Stimulated activated CD8-positive, alpha-beta memory T cell treated with anti-CD3 and anti-CD28 coated beads, Interleukin-2, amount 100 ng/mL, for 1 hour (primary cell): ENCODE measurements at regions not wholly inside any gene's neighbourhood (a gene's known extent, or its start where the extent isn't known, plus 50 kb on each side); places are given as distances from the start of the nearest gene placed in this dataset.
"Not testable (repeated sequence)": the region's sequence is repeated elsewhere in the genome, so short reads cannot be mapped to it uniquely, and the experiment has no call there.

Experiments used
- DNase-seq, 2 donors: peaks; one replicate each; pipeline ENCODE4 v3.0.0-alpha.2; 2020; ENCODE audit warnings: low read depth in 2 of 2

DNA sequence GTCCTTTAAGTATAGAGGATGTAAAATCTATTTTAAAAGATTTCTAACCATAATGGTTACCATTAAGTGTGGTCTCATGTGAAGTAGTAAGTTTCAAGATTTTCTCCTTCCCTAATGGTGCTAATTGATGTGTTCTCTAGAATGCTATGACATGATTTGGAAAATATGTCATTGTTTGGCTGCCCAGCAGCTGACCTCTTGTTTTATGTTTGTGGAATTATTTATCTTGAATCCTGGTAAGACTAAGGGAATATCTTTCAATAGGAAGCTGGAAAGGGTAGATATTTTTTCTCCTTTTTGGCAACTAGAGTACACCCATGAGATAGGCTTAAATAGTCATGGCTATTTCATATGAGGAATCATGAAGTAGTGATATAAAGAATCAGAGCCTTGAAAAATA, 139.8 kb upstream of the CHODL start:
- no peak for DNase-seq

DNA sequence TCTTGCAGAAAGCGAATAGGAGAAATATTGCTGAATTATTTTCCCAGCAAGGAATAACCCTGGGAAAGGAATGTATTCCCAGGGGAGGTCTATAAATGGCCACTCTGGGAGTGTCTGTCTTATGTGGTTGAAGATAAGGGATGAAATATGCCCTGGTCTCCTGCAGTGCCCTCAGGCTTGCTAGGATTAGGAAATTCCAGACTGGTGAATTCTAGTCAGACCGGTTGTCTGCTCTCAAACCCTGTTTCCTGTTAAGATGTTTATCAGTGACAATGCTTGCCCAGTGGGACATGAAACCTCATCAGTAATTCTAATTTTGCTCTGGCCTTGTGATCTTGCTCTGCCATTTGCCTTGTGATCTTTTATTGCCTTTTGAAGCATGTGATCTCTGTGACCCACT, 148.2 kb upstream of the CHODL start:
- DNase-seq = not testable (repeated sequence)

DNA sequence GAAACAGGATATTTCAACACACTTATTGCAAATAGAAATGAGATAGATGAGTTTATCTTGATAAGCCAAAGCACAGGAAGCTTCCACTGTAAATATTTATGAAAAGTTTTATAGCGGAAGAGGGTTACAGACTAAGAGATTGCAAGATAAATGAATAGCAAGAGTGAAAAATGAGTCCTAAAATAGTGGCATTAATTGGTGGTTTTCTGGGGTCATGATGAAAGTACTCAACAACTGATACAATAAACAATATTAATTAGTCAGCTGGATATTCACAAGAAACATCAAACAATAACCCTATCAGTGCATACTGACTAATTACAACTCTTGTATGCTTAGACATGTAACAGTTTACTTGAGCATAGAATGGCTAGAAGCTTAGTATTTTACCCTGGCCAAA, 154.8 kb upstream of the CHODL start:
- no peak for DNase-seq

DNA sequence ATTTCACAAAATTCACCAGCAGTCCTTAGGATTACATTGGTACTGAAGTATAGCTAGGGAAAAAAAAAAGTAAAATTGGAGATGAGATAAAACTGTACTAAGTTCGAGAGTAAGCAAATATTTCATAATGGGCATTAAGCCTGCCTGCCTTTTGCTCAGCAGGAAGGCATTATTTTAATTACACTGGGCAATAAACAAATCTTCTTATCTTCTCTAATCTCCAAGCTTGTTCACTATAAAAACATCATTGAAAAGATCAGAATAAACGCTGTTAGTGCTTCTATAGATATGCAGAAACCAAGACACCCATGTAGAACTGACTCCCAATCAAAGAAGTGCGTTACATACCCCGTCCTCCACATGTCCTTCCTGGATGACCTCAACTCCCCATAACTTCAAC, 174.2 kb upstream of the CHODL start:
- no peak for DNase-seq

DNA sequence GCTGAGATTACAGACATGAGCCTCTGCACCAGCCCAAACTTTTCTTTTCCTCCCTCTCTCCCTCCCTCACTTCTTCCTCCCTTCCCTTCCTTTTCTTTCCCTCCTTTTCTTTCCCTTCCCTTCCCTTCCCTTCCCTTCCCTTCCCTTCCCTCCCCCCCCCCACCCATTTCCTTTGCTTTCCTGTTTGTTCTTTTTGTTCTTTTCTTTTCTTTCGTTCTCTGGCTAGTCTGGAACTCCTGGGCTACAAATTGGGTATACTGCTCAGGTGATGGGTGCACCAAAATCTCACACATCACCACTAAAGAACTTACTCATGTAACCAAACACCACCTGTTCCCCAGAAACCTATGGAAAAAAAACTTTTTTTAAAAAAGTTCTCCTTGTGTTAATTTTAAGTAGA, 174.8 kb upstream of the CHODL start:
- DNase-seq = no peak

DNA sequence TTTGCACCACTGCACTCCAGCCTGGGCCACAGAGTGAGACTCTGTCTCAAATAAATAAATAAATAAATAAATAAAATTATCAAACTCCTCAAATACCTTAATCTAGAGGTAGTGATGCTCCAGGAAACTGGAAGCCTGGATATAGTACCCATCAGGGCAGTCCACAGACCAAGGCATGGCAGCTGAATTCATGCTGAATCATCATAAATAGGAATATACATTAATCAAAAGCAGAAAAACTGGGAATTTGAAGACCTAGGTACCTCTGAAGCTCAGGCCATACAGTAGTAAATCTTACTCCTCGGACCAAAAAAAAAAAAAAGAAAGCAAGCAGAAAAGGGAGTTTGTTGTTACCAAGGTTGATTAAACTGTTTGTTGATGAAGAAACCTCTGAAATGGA, 184.2 kb upstream of the CHODL start:
- DNase-seq = no peak

DNA sequence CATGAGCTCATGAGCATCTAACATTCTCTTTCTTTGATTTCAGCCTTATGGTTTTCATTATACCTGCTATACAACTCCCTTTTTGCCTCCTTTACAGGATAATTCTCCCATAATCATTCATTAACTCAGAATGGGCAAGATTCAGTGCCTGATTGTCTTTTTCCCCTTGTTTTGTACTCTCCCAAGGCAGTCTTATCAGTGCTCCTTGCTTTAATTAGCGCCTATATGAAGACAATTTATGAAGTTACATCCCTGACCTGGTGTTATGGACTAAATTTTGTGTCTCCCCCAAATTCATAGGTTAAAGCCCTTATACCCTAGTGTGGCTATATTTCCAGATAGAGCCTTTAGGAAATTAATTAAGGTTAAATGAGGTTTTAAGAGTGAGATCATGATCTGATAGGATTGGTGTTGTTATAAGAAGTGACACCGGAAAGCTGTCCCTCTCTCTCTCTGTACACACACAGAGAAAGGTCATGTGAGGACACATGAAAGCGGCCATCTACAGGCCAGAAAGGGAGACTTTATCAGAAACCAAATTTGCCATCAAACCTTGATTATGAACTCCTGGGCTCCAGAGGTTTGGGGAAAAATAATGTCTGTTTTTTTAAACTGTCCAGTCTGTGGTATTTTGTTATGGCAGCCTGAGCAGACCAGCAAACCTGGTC, 185.8 kb upstream of the CHODL start:
- DNase-seq = no peak

DNA sequence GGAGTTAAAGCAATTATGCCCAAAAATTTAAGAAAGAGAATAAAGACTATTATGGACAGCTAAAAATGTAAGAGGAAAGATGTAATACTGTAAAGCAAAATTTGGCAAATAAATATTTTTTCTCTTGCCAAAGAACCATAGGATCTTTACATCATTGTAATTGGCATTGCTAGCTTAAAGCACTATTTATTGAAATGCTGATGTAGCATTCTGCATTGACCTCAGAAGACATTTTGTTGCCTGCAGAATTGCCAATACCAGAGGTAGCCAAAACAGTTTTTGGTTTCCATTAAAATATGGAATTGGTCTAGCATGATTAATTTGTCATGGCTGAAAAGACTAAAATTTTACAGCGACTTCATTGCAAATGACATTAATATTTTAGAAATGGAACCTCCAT, 191.5 kb upstream of the CHODL start:
- DNase-seq = no peak

DNA sequence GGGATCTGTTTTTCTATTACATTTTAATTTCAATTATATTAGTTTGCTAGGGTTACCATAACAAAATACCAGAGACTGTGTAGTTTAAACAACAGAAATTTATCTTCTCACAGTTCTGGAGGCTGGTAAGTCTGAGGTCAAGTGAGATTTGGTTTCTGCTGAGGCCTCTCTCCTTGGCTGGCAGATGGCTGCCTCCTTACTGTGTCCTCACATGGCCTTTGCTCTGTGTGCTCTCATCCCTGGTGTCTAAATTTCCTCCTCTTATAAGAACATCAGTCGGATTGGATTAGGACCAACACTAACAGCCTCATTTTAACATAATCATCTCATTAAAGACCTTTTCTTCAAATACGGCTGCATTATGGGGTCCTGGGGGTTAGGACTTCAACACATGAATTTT, 195.2 kb upstream of the CHODL start:
- no peak for DNase-seq

DNA sequence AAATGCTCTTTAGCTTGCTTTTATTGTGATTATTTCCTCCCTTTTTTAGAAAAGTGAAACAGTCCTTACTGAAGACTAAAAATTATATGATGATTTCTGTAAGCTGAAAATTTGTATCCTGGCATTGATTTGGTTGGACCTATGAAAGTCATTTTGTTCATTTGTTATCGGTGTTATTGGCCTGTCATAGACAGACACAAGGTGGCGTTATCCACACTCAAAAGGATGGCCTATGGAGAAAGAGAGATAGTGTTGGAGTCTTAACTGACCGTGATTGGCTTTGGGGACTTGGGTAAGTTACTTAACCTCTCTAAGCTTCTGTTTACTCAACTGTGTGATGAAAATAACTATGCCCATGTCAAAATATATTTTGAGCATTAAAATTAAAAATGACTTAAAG, 203.6 kb upstream of the CHODL start:
- no peak for DNase-seq

DNA sequence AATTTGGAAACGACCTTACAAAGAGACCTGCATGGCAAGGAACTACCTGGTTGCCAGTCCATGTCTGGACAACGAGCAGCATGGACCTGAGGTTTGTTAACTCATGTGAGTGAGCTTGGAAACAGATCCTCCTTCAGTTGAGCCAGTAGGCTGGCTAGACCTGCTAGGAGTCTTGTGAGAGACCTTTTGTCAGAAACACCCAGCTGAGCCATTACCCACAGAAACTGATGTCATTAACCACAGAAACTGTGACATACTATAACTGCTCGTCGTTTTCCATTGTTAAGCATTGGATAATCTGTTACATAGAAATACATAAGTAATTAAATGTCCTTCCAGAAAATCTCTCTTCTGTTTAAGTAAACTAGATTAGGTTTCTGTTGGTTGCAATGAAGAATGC, 211.1 kb upstream of the C21orf91 start:
- no peak for DNase-seq

DNA sequence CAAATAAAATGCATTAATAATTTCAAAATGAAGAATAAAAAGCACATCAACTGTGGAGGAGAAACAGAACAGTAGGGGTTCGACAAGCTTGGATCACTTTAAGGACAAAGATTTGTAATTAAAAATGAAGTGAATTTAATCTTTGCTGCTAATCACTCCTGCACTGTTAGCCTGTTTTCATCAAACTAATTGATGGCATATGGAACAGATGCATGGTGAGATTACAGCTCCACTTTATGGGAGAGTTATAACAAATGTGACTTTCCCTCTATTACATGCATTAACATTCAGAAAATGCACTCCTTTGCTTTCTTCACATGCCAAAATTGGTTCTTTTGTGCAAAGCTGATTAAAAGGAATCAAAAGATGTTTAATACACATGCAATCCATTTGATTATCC, 207.2 kb upstream of the C21orf91 start:
- no peak for DNase-seq

DNA sequence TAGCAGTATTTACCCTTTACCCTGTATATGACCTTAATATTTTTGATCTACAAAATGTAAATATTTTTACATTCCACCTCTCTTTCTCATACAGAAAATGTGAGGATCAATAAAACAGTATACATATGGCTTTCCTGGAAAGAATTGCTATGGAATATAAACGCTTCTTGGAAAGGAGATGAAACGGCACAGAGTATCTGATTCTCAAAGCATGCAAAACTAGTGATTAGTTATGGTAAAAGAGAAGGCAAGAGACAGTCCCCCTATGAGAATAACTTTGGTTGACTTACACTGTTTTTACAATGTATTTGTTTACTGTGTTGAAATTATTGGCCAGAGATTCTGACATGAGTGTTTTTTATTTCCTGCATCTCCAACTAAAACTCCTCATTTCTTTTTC, 204.6 kb upstream of the C21orf91 start:
- no peak for DNase-seq

DNA sequence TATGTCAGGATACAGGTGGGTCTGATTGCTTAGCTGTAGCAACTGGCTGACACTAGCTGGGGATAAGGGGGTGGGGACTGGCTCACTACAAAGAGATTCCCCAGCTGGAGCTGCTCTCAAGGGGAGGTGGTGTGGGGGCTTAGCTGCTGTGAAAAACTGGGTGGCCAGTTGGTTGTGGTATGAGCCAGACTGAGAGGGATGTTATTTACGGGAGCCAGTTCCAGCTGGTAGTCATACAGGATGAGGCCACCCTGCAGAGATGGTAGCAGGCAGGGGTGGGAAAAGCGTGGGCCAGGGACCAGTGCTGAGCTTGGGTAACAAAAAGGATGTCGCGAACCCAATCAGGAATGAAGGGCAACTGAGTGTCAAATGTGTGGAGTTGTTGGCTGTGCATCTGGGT, 204.0 kb upstream of the C21orf91 start:
- no peak for DNase-seq

DNA sequence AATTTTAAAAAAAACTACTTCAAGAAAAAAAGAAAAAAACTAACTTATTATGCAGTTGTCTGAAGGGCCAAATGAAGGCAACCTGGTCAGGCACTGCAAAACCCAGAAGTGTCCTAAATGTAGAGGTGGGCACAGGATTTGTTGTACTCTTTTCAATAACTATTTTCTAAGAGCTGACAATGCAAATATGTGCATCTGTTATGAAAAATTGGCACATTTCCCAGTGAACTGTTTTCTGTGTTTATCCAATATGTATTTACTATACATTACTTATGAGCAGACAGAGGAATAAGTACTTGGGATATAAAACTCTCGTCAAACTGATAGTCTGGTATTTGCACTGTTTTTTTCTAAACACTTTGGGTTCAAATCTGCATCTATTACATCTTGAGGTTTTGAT, 188.0 kb upstream of the C21orf91 start:
- no peak for DNase-seq

DNA sequence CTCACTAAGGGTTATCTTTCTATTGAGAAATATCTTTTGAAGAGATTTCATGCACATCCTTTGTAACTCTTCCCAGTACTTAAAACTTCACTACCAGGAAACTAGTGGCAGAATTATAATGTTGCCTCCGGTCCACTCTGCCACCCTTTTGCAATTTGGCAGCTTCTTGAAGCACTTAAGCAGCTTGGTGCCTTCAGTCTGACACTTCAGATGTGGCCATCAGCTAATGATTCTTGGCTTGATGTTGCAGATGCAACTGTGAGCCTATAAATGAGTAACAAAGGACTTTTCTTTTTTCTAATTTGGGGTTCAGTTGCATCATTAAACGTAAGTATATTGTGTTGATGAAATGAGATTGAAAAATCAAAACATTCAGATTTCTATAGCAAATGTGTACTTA, 187.5 kb upstream of the C21orf91 start:
- DNase-seq = no peak

DNA sequence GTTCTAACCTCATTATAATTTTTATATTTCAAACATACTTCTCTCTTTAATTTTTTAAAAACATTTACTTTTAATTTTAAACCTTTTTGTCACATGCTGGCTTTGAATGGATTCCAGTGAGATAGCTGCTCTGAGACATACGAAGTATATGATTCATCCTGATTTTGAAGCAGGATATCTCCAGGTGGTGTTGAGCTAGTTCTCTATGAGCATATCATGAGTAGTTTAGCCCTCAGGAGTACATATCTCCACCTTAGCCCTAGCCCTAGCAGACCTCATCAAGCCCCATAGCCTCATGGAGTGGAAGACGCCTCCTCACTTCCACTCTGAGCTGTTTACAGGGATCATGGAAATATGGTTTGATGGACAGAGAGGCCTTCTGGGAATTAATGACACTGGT, 183.2 kb upstream of the C21orf91 start:
- no peak for DNase-seq

DNA sequence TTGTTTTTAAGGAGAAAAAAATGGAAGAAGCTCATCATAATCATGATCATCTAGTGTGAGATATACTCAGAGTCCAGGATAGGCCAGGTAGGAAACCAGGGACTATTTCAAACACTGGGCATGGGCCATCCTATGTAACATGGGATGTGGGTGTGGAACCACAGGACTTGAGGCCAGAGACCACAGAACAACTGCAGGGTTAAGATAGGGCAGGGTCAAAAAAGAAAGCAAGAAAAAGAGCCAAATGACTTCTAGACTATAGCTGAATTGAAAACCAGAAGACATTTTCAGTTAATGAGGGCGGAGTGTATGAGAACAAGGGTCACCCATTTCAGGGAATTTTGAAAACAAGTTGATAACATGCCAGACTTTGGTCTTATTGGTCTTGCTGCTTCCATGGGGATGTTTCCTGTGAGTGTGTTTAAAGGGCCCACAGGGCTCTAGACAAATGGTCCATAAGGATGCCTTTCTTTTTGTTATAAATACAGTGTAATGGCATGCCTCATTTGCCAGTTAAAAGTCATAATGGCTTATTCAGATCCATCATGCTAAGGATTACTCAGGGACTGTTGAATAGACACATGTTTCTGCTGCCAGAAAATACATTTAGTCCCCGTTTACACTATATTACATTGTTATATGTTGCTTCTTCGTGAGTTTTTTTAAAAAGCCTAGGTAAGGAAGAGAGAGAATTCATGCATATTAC, 182.0 kb upstream of the C21orf91 start:
- no peak for DNase-seq

DNA sequence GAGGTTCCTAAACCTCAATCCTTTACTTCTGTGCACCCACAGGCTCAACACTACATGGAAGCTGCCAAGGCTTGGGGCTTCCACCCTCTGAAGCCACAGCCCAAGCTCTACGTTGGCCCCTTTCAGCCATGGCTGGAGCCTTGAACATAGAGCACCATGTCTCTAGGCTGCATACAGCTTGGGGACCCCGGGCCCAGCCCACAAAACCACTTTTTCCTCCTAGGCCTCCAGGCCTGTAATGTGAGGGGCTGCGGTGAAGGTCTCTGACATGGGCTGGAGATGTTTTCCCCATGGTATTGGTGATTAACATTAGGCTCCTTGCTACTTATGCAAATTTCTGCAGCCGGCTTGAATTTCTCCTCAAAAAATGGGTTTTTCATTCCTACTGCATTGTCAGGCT, 179.4 kb upstream of the C21orf91 start:
- DNase-seq = not testable (repeated sequence)

DNA sequence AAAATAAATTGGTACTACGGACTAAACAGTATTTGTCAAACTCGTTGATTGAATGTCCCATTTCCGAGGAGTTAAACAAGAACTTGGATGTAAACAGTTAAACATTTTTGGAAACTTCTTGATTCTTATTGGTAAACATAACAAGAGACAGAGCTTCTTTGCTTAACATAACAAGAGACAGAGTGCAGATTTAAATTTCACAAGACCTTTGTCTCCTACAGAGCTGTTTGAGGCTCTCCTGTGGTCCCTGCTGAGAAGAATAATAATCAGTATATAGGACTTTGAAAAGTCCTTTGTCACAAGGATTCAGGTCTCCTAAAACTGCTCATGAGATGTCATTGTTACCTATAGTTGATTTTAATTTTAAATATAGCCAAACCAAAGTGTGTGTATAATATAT, 170.6 kb upstream of the C21orf91 start:
- DNase-seq = no peak

DNA sequence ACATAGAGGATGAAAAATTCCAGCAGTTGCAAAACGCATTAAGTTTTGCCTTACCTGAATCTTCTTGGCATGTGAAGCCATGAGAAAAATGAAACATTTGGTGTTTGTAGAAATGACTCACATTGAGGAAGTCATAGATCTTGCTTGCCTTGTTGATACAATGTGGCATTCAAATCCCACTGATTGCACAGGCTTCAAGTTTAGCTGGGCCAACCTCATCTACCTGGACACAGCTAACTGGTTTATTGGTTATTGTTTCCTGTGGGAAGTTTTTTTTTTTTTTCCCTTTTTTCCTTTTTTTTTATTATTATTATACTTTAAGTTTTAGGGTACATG, 168.9 kb upstream of the C21orf91 start:
- DNase-seq = no peak

DNA sequence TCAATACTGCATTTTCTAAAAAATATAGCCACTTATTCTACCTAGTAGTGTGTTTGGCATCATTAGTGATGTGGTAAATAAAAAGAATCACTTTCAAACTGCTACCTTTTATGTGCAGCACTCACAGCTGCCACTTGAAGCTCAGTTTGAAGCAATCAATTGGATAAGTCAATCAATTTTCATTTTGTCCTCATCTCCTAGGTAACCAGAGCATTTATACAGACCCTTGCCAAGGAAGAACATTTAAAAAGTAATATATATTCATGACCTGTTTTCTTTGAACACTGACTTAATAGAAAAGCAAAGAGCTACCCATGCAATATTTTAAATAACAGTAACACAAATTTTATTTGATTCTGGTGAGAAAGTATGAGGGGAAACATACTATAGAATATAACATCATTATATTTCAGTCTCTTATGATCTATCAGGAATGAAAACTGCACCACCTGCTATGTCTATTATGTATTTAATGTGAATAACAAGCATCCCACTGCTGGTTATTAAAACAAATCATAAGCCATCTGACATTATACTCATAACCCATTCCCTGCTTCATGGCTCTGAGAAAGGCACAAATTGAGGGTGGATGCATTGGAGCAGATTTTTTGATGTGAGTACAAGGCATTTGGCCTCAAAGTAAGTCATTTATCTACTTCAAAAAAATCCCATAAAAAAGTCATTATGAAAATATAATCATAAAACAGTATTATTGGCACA, 168.4 kb upstream of the C21orf91 start:
- no peak for DNase-seq

DNA sequence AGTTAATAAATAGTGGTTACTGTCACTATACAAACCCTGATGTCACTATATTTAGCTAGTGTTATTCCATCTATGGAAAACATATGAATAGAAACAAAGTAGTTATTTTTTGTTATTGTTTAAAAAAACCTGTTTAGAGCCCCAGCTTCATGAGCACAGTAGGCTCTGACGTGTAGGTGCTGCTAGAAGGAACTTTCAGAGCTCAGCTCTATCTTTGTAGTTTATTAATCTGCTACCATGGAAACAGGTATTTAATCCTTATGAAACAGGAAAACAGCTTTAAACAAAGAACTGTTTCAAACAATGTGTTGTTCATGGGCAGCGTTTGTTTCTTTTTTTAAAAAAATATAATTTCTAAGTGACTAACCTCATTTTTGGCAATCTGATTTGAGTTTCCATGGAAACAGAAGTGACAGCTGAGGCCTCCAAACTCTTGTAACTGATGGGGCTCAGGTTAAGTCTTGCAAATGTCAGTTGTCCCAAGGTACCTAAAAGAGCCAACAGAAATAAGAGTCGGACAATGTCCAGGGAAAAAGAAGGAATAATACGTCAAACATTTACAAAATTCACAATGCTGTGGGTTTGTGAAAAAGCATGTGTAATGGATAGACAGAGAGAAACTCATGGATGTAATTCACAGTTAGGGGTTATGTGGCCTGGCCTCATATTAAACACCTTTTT, 162.0 kb upstream of the C21orf91 start:
- no peak for DNase-seq
